Neural cell (in vitro differentiated cells): ENCODE measurements at regions not wholly inside any gene's neighbourhood (a gene's known extent, or its start where the extent isn't known, plus 50 kb on each side); places are given as distances from the start of the nearest gene placed in this dataset.

Source experiments
- CTCF ChIP-seq: fragments of 450-650 bp; IDR thresholded peaks from 2 replicates; pipeline ENCODE4 v1.5.1; 2014; ENCODE audit warnings: antibody characterized with exemption, mild to moderate bottlenecking, moderate library complexity; ENCODE audit not compliant: poor library complexity, severe bottlenecking
- EZH2 ChIP-seq: fragments of 200-600, 300-800 bp; shearing (Covaris generic), sonication (generic); IDR thresholded peaks from 2 replicates; pipeline ENCODE4 v1.6.1; 2014; ENCODE audit warnings: antibody characterized with exemption, low read length, borderline replicate concordance, mild to moderate bottlenecking; ENCODE audit not compliant: insufficient read depth, poor library complexity, severe bottlenecking
- POLR2AphosphoS5 ChIP-seq: IDR thresholded peaks from 2 replicates; pipeline ENCODE4 v1.6.1; 2012
- RAD21 ChIP-seq: fragments of 450-650 bp; conservative IDR thresholded peaks from 2 replicates; pipeline ENCODE4 v1.6.1; 2014; ENCODE audit warnings: antibody characterized with exemption, mild to moderate bottlenecking, moderate library complexity
- TAF1 ChIP-seq: IDR thresholded peaks from 2 replicates; pipeline ENCODE4 v1.6.1; 2012; ENCODE audit warnings: low read depth

GRCh38 chr2:12177455-12178288, 431.2 kb downstream of the LPIN1 start:
- TF ChIP-seq CTCF (no peak), POLR2AphosphoS5 (no peak), RAD21 (no peak), EZH2 (no peak), TAF1 (no peak)
